ENCODE measurements at regions not wholly inside any gene's neighbourhood (a gene's known extent, or its start where the extent isn't known, plus 50 kb on each side); places are given as distances from the start of the nearest gene placed in this dataset.
"Not testable (repeated sequence)": the region's sequence is repeated elsewhere in the genome, so short reads cannot be mapped to it uniquely, and the experiment has no call there.

DNA sequence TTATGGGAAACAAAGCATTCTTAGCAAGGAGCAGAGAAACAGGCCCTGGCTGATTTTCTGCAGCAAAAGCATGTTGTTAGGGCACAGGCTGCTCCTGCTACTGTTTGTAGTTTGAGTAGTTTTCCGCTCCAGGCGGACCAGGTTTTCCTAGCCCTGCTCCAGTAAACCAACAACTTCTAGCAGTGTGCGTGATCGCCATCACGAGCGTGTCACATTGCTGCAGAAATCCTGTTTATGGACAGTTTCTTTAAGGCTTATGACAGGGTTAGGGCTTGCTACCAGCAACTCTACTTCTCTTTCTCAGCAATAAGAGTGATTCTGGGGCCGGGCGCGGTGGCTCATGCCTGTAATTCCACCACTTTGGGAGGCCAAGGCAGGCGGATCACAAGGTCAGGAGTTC, 803.9 kb upstream of the CDH10 start:
- no peak for DNase-seq

DNA sequence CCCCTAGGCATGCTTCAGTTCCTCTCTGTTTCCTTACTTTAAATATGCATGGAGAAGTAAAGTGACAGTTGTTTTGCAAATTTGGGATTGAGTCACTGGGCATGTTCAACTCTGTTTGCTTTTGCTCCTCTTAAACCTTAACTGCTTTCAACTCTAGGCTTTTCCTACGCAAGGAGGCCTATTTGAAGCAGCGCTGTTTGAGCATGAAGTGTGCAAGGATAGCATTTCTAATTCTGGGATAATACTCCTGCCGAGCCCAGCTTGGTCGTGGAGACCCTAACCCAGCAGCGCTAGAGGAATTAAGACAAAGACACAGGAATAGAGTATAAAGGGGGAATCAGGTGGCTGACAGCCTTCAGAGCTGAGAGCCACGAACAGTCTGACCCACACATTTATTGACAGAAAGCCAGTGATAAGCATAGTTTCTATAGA, 803.4 kb upstream of the CDH10 start:
- no peak for DNase-seq

DNA sequence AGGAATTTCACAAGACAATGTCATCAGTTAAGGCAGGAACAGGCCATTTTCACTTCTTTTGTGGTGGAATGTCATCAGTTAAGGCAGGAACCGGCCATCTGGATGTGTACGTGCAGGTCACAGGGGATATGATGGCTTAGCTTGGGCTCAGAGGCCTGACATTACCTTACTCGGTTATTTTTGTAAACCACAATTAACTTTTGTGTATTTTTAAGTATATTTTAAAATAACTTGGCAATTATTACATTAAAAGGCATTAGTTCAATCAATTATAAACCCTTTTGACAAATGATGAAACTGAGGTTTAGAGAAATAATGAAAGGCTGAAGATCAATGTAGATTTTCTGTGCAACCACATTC, 801.3 kb upstream of the CDH10 start:
- not testable (repeated sequence) for DNase-seq

DNA sequence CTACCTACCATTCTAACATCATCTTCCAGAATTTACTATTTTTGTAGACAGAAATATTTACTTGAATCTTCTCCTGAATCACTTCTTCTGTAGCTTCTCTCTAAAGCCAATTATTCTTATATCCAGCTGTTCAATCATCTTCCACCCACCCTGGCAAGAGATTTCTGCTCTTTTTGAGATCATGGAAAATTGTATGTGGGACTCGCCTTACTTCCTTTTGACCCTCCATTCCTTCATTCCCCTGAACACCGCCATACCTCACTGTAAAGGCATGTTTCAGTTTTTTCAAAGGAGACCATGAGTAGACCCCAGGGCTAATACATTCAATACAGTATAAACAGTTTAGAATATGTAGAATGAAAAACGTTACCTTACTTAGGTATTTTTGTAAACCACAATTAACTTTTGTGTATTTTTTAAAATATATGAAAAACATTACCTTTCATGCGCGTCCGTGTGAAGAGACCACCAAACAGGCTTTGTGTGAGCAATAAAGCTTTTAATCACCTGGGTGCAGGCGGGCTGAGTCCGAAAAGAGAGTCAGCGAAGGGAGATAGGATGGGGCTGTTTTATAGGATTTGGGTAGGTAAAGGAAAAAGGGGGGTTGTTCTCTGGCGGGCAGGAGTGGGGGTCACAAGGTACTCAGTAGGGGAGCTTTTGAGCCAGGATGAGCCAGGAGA, 800.7 kb upstream of the CDH10 start:
- not testable (repeated sequence) for DNase-seq

DNA sequence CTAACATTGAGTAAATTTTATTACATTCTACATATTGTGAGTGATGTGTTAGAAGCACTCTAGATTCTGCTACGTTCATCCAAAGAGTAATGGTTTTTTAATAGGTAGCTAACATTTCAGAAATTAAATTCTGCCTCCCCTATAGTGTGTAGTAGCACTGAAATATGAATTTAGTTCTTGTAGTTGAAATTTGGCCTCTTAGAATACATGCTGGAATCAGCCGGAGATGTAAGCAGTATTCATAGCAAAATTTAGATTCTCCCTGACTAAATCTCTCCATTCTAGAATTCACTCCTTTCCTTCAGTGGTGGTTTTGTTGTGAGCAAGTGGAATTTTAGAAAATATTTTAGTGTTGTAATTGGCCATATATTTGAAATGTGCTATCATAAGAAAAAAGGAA, 799.9 kb upstream of the CDH10 start:
- DNase-seq: no peak

DNA sequence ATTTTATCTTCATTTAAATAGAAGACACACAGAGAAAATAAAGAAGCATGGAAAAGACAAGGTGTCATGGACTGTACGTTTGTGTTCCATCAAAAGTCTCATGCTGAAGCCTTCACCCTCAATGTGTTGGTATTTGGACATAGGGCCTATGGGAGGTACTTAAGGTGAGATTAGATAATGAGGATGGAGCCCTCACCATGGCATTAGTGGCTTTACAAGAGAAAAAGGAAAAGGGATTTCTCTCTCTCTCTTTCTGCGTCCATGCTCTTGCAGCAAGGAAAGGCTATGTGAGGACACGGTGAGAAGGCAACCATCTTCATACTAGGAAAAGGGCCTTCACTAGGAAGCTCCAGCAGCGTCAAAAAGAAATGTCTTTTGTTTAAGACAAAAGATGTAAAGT, 797.0 kb upstream of the CDH10 start:
- DNase-seq: no peak

DNA sequence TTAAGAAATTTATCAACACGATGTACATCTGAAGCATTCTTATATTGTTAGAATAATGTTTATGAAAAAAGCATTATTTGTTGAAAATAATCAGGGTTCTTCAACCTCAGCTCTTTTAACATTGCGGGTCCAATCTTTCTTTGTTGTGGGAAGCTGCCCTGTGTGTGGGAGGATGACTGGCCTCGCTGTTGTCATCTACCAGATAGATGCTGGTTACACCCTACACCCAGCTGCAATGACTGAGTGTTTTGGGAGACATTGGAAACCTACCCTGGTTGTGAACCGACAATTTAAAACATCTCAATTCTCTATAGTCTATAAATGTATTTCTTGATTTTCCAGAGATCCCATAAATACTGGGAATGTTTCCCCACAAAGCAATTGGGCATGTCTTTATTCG, 794.2 kb upstream of the CDH10 start:
- no peak for DNase-seq

DNA sequence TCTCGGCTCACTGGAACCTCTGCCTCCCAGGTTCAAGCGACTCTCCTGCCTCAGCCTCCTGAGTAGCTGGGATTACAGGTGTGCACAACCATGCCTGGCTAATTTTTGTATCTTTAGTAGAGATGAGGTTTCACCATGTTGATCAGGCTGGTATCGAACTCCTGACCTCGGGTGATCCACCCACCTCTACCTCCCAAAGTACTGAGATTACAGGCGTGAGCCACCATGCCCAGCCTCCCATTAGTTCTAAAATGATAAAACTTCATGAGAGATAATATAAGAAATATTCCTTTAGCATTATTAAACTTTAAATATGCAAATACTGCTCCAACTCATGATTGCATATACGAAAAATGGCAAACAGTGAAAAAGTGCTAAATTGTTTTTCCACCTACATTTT, 793.6 kb upstream of the CDH10 start:
- DNase-seq: not testable (repeated sequence)

DNA sequence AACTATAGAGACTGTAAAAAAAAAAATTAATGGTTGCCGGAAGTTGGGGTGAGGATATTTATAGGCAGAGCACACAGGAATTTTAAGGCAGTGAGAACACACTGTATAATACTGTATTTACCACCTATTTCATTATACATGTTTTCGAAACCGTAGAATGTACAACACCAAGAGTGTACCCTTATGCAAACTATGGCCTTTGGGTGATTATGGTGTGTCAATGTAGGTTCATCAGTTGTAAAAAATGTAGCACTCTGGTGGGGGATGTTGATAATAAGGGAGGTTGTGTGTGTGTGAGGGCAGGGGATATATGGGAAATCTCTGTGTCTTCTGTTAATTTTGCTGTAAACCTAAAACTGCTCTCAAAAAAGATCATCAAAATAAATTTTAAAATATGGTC, 791.7 kb upstream of the CDH10 start:
- DNase-seq: no peak

DNA sequence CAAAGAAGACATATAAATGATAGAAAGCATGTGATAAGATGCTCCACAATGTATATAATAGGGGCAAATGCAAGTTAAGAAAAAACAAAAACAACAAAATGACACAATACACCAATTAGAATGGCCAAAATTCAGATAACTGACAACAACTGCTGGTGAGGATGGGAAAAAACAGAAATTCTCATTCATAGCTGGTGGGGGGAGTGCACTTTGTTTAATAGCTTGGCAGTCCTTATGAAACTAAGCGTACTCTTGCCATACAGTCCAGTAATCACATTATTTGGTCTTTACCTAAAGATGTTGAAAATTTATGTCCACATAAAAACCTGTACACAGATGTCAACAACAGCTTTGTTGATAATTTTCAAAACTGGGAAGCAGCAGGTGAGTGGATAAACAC, 791.1 kb upstream of the CDH10 start:
- no peak for DNase-seq

DNA sequence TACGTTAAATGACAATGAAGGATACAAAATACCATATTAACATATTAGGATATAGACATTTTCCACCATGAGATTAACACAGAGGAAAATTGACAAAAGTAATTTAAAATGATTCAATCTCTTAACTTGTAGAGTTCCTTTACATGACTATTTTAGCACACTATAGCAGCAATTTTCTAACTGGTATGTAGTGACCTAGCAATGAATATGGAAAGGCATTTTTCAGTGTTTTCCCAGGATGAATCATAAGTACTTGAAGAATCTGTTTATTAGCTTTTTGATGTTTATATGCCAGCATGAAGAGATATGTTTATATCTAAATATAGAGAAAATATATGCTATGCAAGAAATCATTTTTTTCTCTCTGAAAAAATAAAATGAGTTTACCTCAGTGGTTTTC, 782.5 kb upstream of the CDH10 start:
- no peak for DNase-seq

DNA sequence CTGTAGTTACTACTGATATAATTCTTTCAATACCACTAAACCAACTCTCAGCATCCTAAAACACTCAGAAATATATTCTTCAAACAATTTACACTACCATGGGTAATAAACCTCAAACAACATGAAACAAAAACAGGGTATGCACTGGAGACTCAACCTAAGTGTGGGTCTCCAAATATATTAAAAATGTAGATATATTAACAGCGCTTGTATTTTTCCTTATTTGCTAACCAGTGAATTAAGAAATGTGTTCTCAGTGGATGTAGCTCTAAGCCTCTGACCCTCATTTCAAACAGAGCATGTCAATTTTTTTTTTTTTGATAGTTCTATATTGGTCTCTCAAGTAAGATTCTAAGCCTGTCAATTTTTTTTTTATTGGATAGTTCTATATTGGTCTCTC, 778.5 kb upstream of the CDH10 start:
- no peak for DNase-seq

DNA sequence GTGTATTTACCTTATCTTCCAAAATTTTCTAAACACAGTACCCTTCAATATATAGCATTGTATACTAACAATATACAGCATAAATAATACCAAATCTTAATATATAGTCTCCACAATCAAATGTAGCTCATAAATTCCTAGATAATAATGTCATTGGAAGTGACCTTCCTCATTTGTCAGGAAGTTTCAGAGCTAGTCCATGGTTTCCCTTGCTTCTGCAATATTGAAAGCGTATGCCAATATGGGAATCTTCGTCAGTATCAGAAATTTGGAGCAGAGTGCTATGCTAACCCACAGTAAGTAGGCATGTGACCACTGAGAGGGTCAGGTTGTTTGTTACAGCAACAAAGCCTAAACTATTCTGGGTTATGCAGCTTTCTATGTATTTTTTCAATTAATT, 774.9 kb upstream of the CDH10 start:
- DNase-seq: no peak

DNA sequence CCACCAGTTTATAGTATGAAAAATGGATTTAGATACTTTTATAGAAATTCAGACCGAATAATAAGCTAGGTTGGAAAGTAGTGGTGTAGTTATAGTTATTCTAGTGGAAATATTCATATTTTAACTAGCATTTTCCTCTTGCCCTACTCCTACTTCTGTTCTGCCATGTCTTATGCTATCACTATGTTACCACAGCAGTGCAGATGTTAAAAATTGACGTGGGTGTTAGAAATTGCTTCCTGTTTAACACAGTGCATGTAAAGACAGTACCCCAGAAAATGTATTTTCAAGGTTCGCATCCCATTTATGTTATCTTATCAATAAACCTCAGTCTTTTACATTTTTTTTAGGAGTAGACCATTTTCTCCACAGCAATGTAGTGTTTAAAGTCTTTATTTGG, 774.2 kb upstream of the CDH10 start:
- no peak for DNase-seq

DNA sequence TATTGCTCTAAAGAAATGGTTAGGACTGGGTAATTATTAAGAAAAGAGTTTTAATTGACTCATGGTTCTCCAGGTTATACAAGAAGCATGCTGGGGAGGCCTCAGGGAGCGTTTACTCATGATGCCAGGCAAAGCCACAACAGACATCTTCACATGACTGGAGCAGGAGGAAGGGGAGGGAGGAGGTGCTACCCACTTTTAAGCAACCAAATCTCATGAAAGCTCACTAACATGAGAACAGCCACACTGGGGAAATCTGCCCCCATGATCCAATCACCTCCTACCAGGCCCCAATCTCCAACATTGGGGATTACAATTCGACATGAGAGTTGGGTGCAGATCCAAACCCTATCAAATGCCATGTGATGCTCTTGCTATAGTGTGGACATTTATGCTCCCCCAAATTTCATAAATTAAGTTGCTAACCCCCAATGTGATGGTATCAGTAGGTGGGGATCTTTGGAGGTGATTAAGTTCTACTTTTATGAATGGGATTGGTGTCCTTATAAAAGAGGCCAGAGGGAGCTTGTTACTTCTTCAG, 773.6 kb upstream of the CDH10 start:
- no peak for DNase-seq

DNA sequence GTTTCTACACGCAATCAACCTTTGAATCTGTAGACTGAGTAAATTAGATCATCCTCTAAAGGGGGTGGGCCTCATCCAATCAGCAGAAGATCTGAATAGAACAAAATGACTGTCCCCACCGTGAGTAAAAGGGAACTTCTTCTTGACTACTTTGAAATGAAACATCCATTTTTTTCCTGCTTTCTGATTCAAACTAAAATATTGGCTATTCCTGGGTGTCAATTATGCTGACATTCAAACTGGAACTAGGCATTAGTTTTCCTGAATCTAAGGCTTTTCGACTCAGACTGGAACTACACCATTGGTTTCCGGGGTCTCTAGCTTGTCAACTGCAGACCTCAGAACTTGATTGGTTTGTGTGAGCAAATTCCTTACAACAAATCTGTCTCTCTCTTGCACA, 772.2 kb upstream of the CDH10 start:
- DNase-seq: no peak

DNA sequence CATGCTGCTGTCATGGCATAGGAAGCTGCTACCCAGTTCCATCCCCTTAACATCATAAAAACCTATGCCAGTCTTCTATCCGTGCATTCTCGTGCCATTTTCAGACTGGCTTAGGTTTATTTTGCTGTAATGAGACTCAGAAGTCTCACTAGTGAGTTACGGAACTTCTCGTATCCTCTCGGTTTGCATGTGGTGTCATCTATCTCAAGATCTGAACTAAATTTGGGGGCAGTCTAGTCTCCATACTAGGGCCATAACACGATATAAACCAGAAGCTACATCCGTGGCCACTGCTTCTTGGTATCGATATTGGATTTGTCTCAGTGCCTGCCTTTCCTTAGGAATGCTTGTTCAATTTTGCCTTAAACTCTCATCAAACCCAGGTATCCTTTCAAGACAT, 771.2 kb upstream of the CDH10 start:
- DNase-seq: no peak

DNA sequence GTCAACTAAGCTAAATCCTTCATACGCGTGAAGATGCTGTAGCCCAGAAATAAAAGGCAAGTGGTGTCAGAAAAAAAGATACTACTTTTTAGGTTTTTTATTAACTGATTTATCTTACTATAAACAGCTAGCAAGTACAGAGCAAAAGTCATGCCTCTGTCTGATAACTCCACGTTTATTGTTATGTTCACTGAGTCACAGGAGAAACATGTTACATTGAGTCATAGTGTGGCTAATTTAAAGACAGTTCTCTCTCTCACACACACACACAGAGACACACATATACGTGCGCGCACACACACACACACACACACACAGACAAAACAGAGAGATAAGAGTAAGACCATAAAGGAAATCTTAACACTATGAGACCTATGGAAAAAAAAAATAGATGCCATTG, 770.0 kb upstream of the CDH10 start:
- DNase-seq: no peak

DNA sequence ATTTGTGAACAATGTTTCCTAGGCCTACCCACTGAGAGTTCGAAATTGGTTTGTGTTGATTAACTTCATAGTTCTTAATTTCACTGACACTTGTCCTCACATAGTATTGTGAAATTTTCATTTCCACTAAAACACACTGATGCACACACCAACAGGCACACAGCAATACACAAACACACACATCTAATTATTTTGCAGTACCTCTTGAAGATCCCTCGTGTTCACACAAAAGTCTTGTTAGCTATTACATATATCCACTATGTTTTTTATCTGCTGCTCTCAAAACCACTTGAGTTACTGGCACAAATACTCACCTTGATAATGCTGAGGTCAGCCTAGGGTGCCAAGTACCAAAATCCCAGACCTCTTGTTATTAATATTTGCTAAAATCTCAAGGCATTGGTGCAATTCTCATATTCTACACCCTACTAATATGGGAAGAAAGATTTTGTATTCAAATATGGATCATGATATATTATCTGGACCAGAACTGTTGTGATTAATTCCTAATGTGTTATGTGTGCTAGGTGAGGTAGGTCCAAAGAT, 767.4 kb upstream of the CDH10 start:
- no peak for DNase-seq

DNA sequence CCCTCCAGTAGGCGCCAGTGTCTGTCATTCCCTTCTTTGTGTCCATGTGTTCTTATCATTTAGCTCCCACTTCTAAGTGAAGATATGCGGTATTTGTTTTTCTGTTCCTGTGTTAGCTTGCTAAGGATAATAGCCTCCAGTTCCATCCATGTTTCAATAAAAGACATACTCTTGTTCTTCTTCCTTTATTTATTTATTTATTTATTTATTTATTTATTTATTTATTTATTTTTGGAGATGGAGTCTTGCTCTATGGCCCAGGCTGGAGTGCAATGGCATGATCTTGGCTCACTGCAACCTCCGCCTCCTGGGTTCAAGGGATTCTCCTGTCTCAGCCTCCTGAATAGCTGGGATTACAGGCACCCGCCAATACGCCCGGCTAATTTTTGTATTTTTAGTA, 762.6 kb upstream of the CDH10 start:
- not testable (repeated sequence) for DNase-seq

DNA sequence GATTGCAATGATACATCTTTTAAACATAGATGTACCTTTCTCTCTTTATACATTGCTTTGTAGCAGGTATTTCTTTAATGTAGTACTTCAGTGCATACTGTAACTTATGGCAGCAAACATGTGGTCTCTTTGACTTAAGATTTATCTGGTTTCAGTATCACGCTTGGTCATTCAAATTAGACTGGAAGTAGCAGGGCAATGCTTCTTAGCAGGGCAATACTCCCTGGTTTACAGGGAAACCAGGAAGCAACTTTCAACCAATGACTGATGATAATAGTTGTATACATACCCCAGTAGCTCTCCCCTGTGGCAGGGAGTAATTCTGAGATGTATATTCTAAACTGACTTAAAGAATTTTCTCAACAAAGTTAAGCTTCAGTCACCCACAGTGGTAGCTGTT, 761.1 kb upstream of the CDH10 start:
- DNase-seq: no peak

DNA sequence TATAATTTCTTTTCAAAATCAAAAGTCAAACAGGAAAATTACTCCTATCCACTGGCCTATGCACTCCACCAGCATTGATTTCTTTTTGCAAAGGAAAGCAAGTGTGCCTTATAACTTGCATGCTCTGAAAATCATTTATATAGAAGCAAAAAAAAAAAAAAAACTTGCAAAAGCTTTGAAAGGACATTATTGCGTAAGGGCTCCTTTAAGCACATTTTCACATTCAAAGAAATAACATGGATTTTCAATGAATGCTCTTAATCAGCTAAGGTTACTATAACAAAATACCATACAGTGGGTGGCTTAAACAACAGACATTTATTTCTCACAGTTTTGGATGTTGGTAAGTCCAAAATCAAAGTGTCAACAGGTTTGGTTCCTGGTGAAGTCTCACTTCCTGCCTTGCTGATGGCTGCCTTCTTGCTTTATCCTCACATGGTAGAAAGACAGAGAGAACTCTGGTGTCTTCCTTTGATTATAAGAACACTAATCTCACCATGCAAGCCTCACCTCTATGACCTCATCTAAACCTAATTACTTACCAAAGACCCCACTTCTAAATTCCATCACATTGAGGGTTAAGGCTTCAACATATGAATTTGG, 755.2 kb upstream of the CDH10 start:
- no peak for DNase-seq

DNA sequence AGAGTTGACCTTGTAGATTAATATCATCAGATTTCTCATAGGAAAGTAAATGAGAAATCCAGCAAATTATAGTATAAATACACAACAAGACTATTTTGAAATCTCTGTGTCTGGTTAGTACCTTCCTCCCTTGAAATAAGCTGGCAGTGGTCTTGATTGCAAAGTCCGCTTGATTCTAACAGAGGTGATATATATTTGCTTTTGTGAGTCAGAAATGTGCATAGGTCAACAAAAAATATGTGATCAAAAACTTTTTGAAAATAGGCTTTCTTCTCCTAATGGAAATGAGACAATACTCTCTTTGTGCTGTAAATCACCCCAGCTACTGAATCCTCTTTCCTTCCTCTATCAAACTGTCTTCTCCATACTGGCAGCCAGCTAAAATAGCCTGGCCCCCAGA, 749.2 kb upstream of the CDH10 start:
- no peak for DNase-seq

DNA sequence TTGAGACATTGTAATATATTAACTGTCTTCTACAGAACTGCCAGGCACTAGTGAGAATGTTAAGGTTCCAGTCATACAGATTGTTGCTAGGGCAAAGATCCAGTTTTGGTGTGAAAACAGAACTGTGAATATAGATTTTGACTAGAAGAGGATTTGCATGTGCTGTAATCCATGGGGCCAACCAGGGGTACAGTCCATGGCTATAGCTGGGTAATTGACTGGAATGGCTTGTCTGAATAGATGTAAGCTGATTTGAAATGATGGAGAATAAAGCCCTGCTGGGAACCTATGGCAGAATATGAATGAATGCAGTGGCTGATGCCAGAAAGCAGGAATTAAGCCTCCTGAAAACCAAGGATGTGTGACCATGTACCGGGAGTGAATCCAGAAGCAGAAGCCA, 748.5 kb upstream of the CDH10 start:
- no peak for DNase-seq

DNA sequence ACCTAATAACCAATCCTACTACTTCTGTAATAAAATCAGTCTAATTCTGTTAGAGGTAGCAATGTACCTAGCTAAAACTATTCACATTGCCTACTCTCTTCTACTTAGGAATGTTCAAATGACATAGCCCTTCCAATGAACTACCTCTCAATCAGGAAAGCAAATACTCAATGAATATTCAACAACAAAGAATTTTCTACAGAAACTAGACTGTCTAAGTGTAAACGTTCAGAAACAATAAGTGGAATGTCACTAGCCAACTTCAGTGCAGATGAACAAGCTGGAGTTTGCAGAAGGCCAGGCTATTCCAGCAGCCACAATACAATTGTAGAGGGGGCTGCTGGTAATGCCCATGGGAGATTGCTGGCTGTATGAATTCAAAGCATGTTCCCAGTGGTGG, 743.2 kb upstream of the CDH10 start:
- DNase-seq: no peak
